Adrenal gland (tissue), 5 donors: ENCODE measurements at regions not wholly inside any gene's neighbourhood (a gene's known extent, or its start where the extent isn't known, plus 50 kb on each side); places are given as distances from the start of the nearest gene placed in this dataset.

Experiments
- POLR2A ChIP-seq, 2 donors: fragments of 450-650 bp; IDR thresholded peaks; one replicate each; pipeline ENCODE4 v1.6.1; 2017; ENCODE audit warnings: antibody characterized with exemption in 2 of 2, mild to moderate bottlenecking in 2 of 2, moderate library complexity in 1 of 2
- TF ChIP-seq, protein P1 (sequence below), 6 experiments: fragments of 450-650 bp in 4 of 6; fragments of 200-600 bp in 2 of 6; sonication (generic) in 1 of 6; IDR thresholded peaks; 1 replicate in 5 of 6; 2 replicates in 1 of 6; pipeline versions ENCODE4 v1.5.1 to v1.8.0; 2016 to 2021; ENCODE audit warnings: antibody characterized with exemption in 6 of 6, mild to moderate bottlenecking in 2 of 6, moderate library complexity in 1 of 6
- donor health status: DM: no; HTN: no; CAD: no.

DNA sequence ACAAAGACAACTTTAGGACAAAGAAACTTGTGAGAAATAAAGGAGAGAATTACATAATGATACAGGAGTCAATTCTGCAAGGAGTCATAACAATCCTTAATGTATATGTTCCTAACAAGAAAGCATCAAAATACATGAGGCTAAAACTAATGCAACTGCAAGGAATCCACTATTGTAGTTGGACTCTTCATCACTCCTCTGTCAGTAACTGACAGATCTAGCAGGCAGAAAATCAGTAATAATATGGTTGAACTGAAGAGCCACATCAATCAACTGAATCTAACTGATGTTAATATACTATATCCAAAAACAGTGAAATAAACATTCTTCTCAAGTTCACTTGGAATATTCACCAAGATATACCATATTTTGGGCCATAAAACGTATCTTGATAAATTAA is 1806.4 kb upstream of the CELF4 start:
- TF ChIP-seq, protein P1, sequence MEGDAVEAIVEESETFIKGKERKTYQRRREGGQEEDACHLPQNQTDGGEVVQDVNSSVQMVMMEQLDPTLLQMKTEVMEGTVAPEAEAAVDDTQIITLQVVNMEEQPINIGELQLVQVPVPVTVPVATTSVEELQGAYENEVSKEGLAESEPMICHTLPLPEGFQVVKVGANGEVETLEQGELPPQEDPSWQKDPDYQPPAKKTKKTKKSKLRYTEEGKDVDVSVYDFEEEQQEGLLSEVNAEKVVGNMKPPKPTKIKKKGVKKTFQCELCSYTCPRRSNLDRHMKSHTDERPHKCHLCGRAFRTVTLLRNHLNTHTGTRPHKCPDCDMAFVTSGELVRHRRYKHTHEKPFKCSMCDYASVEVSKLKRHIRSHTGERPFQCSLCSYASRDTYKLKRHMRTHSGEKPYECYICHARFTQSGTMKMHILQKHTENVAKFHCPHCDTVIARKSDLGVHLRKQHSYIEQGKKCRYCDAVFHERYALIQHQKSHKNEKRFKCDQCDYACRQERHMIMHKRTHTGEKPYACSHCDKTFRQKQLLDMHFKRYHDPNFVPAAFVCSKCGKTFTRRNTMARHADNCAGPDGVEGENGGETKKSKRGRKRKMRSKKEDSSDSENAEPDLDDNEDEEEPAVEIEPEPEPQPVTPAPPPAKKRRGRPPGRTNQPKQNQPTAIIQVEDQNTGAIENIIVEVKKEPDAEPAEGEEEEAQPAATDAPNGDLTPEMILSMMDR (IDR thresholded peaks at IDR 0.05) = no peak
- no peak for TF ChIP-seq POLR2A (IDR thresholded peaks at IDR 0.05)
